ENCODE measurements at regions not wholly inside any gene's neighbourhood (a gene's known extent, or its start where the extent isn't known, plus 50 kb on each side); places are given as distances from the start of the nearest gene placed in this dataset.

GRCh38 chr2:151197184-151198108 lies 64.2 kb downstream of the RBM43 start:
- DNase-seq (ENCODE audit: low spot score): no peak

GRCh38 chr2:151193576-151193975 lies 68.1 kb downstream of the RBM43 start:
- no peak for DNase-seq (ENCODE audit: low spot score)

GRCh38 chr2:151192681-151193080 lies 69.0 kb downstream of the RBM43 start:
- no peak for DNase-seq (ENCODE audit: low spot score)

DNA sequence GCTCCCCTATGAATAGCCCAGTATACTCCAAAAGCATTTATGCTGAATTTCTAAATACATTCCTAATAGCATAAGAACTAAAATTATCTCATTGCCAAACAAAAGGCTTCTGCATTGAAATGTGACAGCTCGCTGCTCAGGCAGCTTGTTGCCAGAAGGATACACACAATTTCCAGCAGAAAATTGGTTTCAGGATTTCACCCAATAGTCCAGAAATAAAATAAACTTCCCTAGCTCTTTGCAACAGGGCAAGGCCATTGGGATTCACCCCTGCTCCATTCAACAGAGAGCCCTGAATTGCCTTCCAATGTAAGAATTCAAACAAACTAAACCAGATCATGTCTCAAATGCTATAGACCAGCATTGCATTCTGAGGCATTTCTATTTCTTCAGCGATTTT lies 70.7 kb downstream of the RBM43 start:
- no peak for DNase-seq (ENCODE audit: low spot score)

DNA sequence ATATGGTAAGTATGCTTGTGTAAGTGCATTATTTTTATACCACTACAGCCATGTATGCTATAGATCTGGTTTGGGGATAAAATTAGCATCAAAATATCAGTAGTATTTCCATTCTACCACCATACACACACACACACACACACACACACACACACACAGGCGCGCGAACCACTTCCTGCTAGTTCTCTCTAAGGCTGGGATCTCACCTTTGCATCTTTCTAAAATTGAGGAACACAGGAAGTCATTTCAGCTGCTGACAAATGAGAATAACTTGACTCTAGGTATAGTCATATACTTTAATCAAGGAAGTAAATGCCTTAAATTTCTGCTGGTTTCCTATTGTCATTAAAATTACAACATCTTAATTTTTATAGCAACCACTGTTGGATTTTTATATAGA lies 72.5 kb downstream of the RBM43 start:
- no peak for DNase-seq (ENCODE audit: low spot score)

DNA sequence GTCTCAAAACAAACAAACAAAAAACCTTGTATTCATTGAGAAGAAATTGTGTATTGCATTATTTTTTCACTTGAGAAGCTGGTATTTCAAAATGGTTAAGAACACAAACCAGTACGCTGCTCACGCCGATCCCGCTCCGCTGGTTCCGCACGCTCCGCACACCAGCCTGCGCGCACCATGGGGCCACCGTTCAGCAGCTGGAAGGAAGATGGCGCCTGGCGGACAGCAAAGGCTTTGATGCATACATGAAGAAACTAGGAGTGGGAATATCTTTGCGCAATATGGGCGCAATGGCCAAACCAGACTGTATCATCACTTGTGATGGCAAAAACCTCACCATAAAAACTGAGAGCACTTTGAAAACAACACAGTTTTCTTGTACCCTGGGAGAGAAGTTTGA lies 75.7 kb downstream of the RBM43 start:
- no peak for DNase-seq (ENCODE audit: low spot score)

GRCh38 chr2:151182899-151183809 lies 78.5 kb downstream of the RBM43 start:
- no peak for DNase-seq (ENCODE audit: low spot score)

- no peak for DNase-seq (ENCODE audit: low spot score)
These were observed 79.3 kb downstream of the RBM43 start for GRCh38 chr2:151182396-151182795.

DNA sequence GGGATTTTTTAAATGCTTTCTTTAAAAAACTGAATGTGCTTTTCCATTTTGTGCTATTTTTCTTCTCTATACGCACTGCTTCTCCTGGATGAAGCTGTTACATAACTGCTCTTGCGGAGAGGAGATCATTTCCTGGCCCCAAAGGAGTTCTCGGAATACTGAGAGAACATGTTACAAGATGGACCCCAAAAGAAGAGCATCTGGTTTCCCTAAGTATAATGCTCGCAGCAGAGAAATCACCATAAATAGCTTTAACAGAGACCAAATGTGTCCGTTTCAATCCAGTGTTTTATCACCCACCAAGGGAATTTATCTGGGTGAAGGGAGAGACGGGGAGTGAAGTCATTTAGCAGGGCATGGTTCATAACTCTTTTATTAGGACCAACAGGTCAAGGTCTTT lies 80.1 kb downstream of the RBM43 start:
- DNase-seq (ENCODE audit: low spot score): no peak

- DNase-seq (ENCODE audit: low spot score): no peak
These were observed 81.5 kb downstream of the RBM43 start for GRCh38 chr2:151180123-151180522.

DNA sequence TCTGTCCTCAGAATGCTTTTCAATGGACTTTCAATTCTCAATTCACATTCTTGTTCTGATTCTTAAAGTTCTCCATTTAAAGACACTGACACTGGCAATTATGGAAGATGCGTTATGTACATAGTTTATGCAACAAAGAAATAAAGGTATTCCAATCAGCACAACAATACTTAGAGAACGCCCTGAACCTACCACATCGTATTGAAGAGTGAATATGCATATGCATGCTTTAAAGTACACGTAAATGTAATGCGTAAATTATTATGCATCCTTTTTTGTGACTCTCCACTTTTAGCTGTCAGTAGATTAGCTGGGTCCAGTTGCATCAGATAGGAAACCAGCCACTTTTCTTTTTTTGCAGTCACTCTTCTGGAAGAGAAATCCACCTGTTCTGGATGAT lies 83.5 kb downstream of the RBM43 start:
- no peak for DNase-seq (ENCODE audit: low spot score)

DNA sequence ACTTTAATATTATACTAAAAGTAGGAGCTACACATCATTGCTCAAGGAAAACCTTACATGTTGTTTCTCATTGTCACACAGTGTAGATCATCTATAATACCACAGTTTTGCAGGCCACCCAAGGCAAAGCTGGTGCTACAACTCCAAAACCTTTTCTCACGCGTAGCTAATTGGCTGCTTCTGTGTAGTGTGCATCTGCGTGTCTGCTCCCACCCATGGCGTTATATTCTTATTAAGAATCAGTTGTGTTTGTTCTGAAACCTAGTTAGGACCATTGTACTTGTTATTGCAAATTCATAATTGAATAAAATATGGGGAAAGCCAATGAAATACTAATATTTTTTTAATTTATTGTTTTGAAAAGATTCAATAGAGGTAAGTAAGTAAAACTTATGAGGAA lies 83.9 kb downstream of the RBM43 start:
- no peak for DNase-seq (ENCODE audit: low spot score)

- no peak for DNase-seq (ENCODE audit: low spot score)
These were observed 85.0 kb downstream of the RBM43 start for GRCh38 chr2:151176661-151177060.

DNA sequence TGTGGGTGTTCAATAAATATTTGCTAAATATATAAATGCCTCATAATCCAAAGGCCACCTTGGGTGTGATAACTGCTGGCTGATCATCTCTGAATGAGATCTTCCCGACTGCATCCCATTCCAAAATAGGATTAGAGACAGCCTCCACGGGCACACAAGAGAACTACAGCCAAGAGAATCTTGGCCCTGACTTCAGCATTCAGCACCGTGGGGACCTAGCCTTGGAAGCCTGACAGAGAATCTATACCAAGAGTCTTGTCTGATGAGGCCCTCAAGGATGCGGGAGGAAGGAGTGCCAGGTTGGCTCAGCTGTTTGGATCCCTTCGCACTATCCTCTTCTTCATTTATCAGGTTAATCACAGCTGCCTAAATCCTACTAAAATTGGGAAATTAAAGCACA lies 85.8 kb downstream of the RBM43 start:
- no peak for DNase-seq (ENCODE audit: low spot score)

- no peak for DNase-seq (ENCODE audit: low spot score)
These were observed 87.5 kb downstream of the RBM43 start for GRCh38 chr2:151174127-151174526.

GRCh38 chr2:151171186-151171585 lies 90.5 kb downstream of the RBM43 start:
- DNase-seq (ENCODE audit: low spot score): no peak

DNA sequence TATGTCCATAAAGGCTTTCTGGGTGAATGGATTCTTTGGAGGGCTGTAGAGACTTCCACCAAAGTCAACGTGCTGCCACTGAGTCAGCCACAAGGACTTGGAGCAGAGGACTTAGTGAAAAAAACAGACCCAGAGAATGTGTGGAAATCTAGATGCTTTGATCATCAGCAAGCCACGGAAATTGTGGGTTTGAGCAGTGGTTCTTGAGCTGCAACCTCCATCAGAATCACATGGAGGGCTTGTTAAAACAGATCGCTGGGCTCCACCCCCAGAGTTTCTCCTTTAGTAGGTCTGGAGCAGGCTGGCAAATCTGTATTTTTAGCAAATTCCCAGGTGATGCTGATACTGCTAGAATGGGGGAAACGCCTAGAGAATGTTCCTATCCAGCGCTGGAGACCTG lies 95.3 kb downstream of the RBM43 start:
- no peak for DNase-seq (ENCODE audit: low spot score)

- no peak for DNase-seq (ENCODE audit: low spot score)
These were observed 96.5 kb downstream of the RBM43 start for GRCh38 chr2:151165105-151165684.

DNA sequence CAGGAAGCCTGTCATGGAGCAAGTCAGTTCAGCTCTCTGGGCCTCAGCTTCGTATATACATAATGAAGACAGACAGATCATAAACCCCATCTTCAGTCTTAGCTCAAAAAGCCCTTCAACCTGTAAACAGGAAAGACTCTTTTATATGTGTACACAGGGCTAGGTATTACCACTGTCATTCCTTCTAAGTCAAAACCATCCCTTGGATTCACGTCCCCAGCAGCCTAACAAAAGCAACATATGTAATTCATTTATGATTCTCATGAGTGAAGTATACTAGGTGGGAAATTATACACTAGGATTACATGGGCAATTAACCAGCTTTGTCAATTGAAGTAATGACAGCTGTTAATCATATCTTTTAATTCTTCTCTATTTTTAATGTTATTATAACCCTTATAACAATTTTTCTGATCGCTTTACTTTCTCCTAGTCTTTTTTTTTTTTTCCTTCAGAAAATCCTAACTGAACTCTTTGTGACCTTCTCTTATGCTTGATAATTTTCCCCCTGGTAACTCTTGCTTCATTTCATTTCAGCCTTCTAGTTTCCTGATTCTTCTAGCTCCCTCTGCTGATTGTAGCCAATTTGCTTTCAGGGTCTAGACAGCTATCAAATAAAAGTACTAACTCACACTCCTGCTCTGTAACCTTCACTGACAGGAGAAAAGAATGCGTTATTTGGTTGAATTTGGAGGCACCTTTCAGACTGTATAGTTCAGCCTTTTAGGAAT lies 99.7 kb downstream of the RBM43 start:
- DNase-seq (ENCODE audit: low spot score): no peak

DNA sequence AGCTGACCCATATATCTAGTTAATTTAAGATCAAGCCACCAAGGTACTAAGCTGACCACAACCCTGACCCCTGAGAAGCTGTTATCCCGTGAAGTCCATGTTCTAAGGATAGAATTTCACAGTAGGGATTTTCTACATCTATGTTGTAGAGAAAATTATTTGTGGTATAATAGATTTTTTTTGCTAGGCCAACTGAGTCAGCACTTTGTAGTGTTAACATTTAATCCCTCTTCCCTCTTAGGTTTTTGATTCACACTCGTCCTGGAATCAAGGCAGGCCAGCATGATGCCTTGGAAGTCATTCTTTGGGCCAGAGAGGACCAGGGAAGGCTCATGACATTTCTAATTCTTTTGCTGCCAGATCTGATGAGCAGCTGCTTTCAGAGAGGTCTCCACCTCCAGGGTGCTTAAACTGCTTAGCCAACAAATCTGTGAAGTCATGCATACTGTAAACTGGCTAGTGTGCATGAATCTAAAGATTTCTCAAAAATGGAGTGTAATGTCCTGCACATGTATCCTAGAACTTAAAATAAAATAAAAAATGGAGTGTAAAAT lies 102.5 kb downstream of the RBM43 start:
- DNase-seq (ENCODE audit: low spot score): no peak

DNA sequence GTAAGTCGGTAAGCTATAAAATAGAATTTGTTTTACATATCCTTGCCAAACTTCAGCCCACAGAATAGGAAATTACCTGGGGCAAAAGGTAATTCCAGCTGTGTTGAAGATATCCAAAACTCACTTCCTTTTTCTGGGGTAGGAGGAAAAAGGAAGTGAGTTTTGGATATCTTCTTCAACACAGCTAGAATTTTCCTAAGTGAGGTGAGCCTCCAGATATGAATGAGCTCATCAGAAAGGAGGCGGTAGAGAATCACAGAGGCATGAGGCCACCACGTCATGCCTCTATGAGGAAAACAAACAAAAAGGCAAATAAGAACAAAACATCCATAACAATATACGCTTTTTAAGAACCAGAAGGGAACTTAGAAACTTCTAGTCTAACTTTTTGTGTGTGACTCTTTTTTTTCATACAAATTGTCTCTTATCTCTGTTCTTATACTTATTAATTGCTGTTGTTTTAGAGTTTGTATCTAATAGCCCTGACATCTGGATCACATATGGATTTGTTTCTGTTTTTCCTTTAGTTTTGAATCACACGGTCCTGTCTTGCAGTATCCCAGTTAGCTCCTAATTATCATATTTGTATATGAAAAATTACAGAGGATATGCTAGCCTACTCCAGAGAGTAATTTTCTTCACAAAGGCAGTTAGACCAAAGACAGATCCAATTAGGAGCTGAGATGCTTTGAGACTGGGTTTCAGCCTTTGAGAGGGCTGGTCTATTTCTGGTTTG lies 104.5 kb downstream of the RBM43 start:
- no peak for DNase-seq (ENCODE audit: low spot score)

All from LoVo (cell line).